Caco-2 (cell line): ENCODE measurements at regions not wholly inside any gene's neighbourhood (a gene's known extent, or its start where the extent isn't known, plus 50 kb on each side); places are given as distances from the start of the nearest gene placed in this dataset.

Source experiments
- BruUV-seq: library from RNA; stranded (reverse); fragments of 400-500 nt; replicated peaks from 2 replicates; lab custom pipeline; 2021; lab: Mats Ljungman, UMichigan
- CTCF ChIA-PET: fragments of 300-600 bp; sonication (Branson Sonifier 250); formaldehyde crosslinking; loops from one replicate; lab custom pipeline; 2022; ENCODE audit warnings: antibody characterized with exemption; lab: Charles Lee
- POLR2A ChIA-PET: fragments of 300-600 bp; sonication (Branson Sonifier 250); formaldehyde crosslinking; loops from one replicate; lab custom pipeline; 2022; ENCODE audit warnings: antibody characterized with exemption; lab: Charles Lee
- DNase-seq, 2 experiments: peaks; one replicate each; pipeline versions ENCODE4 v3.0.0 to v3.0.0-alpha.2; 2020 to 2022
- H3K27me3 ChIP-seq: replicated peaks from 2 replicates; pipeline ENCODE4 v1.6.0; 2011; ENCODE audit warnings: low read length; ENCODE audit not compliant: control insufficient read depth, insufficient read depth
- H3K36me3 ChIP-seq: 2 replicates; pipeline ENCODE4 v1.5.1; 2011; ENCODE audit warnings: low read length; ENCODE audit not compliant: control insufficient read depth, insufficient read depth
- H3K4me1 ChIP-seq: fragments of 250-450 bp; sonication (Bioruptor Pico); 2 replicates; pipeline ENCODE4 v1.5.1; 2020; ENCODE audit warnings: mild to moderate bottlenecking
- H3K4me3 ChIP-seq: 2 replicates; pipeline ENCODE4 v1.5.1; 2011; ENCODE audit warnings: low read depth, mild to moderate bottlenecking, control low read depth, low read length
- H3K9me3 ChIP-seq: fragments of 250-450 bp; sonication (Bioruptor Pico); 2 replicates; pipeline ENCODE4 v1.5.1; 2020; ENCODE audit warnings: mild to moderate bottlenecking, moderate library complexity
- H3K27ac Mint-ChIP-seq: one replicate; pipeline ENCODE4 v1.8.0; 2022; ENCODE audit warnings: mixed read lengths; ENCODE audit not compliant: unreplicated experiment
- H3K27me3 Mint-ChIP-seq: one replicate; pipeline ENCODE4 v1.8.0; 2022; ENCODE audit warnings: mixed read lengths; ENCODE audit not compliant: insufficient read depth, unreplicated experiment
- H3K36me3 Mint-ChIP-seq: one replicate; pipeline ENCODE4 v1.8.0; 2022; ENCODE audit warnings: mild to moderate bottlenecking, mixed read lengths; ENCODE audit not compliant: insufficient read depth, unreplicated experiment
- H3K4me1 Mint-ChIP-seq: one replicate; pipeline ENCODE4 v1.8.0; 2022; ENCODE audit warnings: low read depth, mixed read lengths; ENCODE audit not compliant: unreplicated experiment
- H3K4me3 Mint-ChIP-seq: one replicate; pipeline ENCODE4 v1.8.0; 2022; ENCODE audit warnings: mild to moderate bottlenecking, moderate library complexity, mixed read lengths; ENCODE audit not compliant: unreplicated experiment
- H3K9me3 Mint-ChIP-seq: one replicate; pipeline ENCODE4 v1.8.0; 2022; ENCODE audit warnings: mixed read lengths; ENCODE audit not compliant: unreplicated experiment
- intact Hi-C: fragments of 100-400 bp; cut with micrococcal nuclease; formaldehyde crosslinking; loops from one replicate; pipeline ENCODE4 v1.10.0; 2022; ENCODE audit not compliant: unreplicated experiment
- TF ChIP-seq, protein P1 (sequence below), 2 experiments: fragments of 200-600 bp in 1 of 2; IDR thresholded peaks; 1 replicate in 1 of 2; 2 replicates in 1 of 2; pipeline versions ENCODE4 v1.5.1 to v1.8.0; 2011 to 2022; ENCODE audit warnings: antibody characterized with exemption in 1 of 2, control low read depth in 1 of 2, inconsistent platforms in 1 of 2, low read depth in 1 of 2, low read length in 1 of 2, mild to moderate bottlenecking in 1 of 2, moderate library complexity in 1 of 2; ENCODE audit not compliant: insufficient read depth in 1 of 2, severe bottlenecking in 1 of 2, unreplicated experiment in 1 of 2

- H3K4me3 ChIP-seq = no peak overlapping the region
- no peaks in the 10 kb centered on the region for H3K4me1 Mint-ChIP-seq
- intact Hi-C loops = no loop called here
- no peaks in the 10 kb centered on the region for H3K36me3 ChIP-seq
- H3K27me3 Mint-ChIP-seq = peaks cover 5% of the 10 kb centered on the region
- CTCF ChIA-PET = no interaction called here
- H3K4me1 ChIP-seq = no peaks in the 10 kb centered on the region
- H3K27me3 ChIP-seq = no peaks in the 10 kb centered on the region
- no peak for DNase-seq
- POLR2A ChIA-PET = no interaction called here
- no peaks in the 10 kb centered on the region for H3K36me3 Mint-ChIP-seq
- H3K4me3 Mint-ChIP-seq = no peak overlapping the region
- TF ChIP-seq, protein P1, sequence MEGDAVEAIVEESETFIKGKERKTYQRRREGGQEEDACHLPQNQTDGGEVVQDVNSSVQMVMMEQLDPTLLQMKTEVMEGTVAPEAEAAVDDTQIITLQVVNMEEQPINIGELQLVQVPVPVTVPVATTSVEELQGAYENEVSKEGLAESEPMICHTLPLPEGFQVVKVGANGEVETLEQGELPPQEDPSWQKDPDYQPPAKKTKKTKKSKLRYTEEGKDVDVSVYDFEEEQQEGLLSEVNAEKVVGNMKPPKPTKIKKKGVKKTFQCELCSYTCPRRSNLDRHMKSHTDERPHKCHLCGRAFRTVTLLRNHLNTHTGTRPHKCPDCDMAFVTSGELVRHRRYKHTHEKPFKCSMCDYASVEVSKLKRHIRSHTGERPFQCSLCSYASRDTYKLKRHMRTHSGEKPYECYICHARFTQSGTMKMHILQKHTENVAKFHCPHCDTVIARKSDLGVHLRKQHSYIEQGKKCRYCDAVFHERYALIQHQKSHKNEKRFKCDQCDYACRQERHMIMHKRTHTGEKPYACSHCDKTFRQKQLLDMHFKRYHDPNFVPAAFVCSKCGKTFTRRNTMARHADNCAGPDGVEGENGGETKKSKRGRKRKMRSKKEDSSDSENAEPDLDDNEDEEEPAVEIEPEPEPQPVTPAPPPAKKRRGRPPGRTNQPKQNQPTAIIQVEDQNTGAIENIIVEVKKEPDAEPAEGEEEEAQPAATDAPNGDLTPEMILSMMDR (IDR thresholded peaks at IDR 0.05; ENCODE audit: insufficient read depth in 1 of 2, low read depth in 1 of 2, low read length in 1 of 2, severe bottlenecking in 1 of 2, unreplicated experiment in 1 of 2) = no peak
- H3K9me3 Mint-ChIP-seq = no peaks in the 10 kb centered on the region
- no peak overlapping the region for H3K27ac Mint-ChIP-seq
- no TSS peak for BruUV-seq
- H3K9me3 ChIP-seq = no peaks in the 10 kb centered on the region
Measured at GRCh38 chrX:45264865-45265264, 64.2 kb upstream of the DIPK2B start.

DNA sequence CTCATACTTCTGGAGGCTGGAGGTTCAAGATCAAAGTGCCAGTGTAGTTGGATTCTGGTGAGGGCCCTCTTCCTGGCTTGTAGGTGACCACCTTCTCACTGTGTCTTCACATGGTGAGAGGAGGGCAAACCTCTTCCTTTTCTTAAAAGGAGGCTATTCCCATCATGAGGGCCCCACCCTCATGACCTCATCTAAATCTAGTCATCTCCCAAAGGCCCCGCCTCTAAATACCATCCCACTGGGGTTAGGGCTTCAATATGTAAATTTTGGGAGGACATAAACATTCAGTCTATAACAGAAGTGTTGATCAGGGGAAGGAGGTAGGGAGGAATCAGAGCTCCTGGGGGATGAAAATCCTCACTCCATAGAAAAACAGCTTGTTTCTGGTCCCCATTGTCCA lies 60.8 kb upstream of the DIPK2B start:
- no peak for DNase-seq
- Mint-ChIP-seq H3K4me3 (no peak overlapping the region), H3K27me3 (no peaks in the 10 kb centered on the region), H3K9me3 (no peaks in the 10 kb centered on the region), H3K36me3 (peaks cover 4% of the 10 kb centered on the region), H3K27ac (no peak overlapping the region), H3K4me1 (no peaks in the 10 kb centered on the region)
- no peak overlapping the region for H3K4me3 ChIP-seq
- POLR2A ChIA-PET = no interaction called here
- no peaks in the 10 kb centered on the region for H3K36me3 ChIP-seq
- H3K27me3 ChIP-seq = no peaks in the 10 kb centered on the region
- TF ChIP-seq, protein P1 (IDR thresholded peaks at IDR 0.05; ENCODE audit: insufficient read depth in 1 of 2, low read depth in 1 of 2, low read length in 1 of 2, severe bottlenecking in 1 of 2, unreplicated experiment in 1 of 2) = no peak
- no TSS peak for BruUV-seq
- intact Hi-C loops = no loop called here
- CTCF ChIA-PET = no interaction called here
- H3K4me1 ChIP-seq = no peaks in the 10 kb centered on the region
- H3K9me3 ChIP-seq = no peaks in the 10 kb centered on the region

DNA sequence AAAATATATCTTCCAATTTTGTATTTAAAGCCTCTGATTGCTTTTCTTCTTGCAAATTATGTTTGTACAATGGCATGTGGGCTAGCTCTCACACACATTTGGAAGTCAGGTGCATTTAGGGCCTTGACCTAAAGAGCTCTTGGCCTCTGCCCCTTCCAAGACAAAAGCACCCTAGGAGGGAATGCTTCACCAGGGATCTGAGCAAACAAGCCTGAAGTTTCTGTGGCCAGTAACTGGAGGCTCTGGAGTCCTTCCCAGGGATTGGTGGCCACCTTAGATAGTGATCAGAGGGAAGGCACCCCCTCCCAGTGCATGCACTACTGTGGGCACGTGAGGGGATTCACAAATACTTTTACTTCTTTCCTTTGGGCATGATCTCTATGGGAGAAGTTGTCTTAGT lies 60.3 kb upstream of the DIPK2B start:
- Mint-ChIP-seq H3K4me3 (no peak overlapping the region), H3K27ac (no peak overlapping the region), H3K9me3 (no peaks in the 10 kb centered on the region), H3K4me1 (no peaks in the 10 kb centered on the region), H3K36me3 (peaks cover 4% of the 10 kb centered on the region), H3K27me3 (no peaks in the 10 kb centered on the region)
- Histone ChIP-seq H3K4me3 (no peak overlapping the region), H3K27me3 (no peaks in the 10 kb centered on the region), H3K9me3 (no peaks in the 10 kb centered on the region), H3K4me1 (no peaks in the 10 kb centered on the region), H3K36me3 (no peaks in the 10 kb centered on the region)
- no peak for DNase-seq
- ChIA-PET CTCF (no interaction called here), POLR2A (no interaction called here)
- BruUV-seq = no TSS peak
- TF ChIP-seq, protein P1 (IDR thresholded peaks at IDR 0.05; ENCODE audit: insufficient read depth in 1 of 2, low read depth in 1 of 2, low read length in 1 of 2, severe bottlenecking in 1 of 2, unreplicated experiment in 1 of 2) = no peak
- intact Hi-C loops = no loop called here
